Smooth muscle cell (in vitro differentiated cells): ENCODE measurements at regions not wholly inside any gene's neighbourhood (a gene's known extent, or its start where the extent isn't known, plus 50 kb on each side); places are given as distances from the start of the nearest gene placed in this dataset.

Source experiments
- DNase-seq: peaks from one replicate; lab custom pipeline; 2025; ENCODE audit not compliant: unreplicated experiment; lab: John Stamatoyannopoulos, UW
- H2AFZ ChIP-seq: fragments of 200-600 bp; sonication (generic); 2 replicates; pipeline ENCODE4 v1.6.0; 2016; ENCODE audit warnings: antibody characterized with exemption, low read depth, mild to moderate bottlenecking
- H3F3A ChIP-seq: fragments of 200-600 bp; sonication (generic); 2 replicates; pipeline ENCODE4 v1.6.0; 2017; ENCODE audit warnings: antibody characterized with exemption, low read depth
- H3K27ac ChIP-seq: fragments of 200-600 bp; sonication (generic); 2 replicates; pipeline ENCODE4 v1.5.1; 2016; ENCODE audit warnings: low read depth, mild to moderate bottlenecking
- H3K27me3 ChIP-seq: fragments of 200-600 bp; sonication (generic); 2 replicates; pipeline ENCODE4 v1.6.1; 2016; ENCODE audit warnings: low read depth, mild to moderate bottlenecking
- H3K36me3 ChIP-seq: fragments of 200-600 bp; sonication (generic); 2 replicates; pipeline ENCODE4 v1.5.1; 2016; ENCODE audit warnings: low read depth
- H3K4me1 ChIP-seq: fragments of 200-600 bp; sonication (generic); 2 replicates; pipeline ENCODE4 v1.5.1; 2016; ENCODE audit warnings: low read depth
- H3K4me2 ChIP-seq: fragments of 200-600 bp; sonication (generic); 2 replicates; pipeline ENCODE4 v1.6.0; 2016; ENCODE audit warnings: mild to moderate bottlenecking
- H3K4me3 ChIP-seq: fragments of 200-600 bp; sonication (generic); 2 replicates; pipeline ENCODE4 v1.5.1; 2016; ENCODE audit warnings: mild to moderate bottlenecking
- H3K79me2 ChIP-seq: fragments of 200-600 bp; sonication (generic); 2 replicates; pipeline ENCODE4 v1.6.0; 2016; ENCODE audit warnings: low read depth, mild to moderate bottlenecking
- H3K9ac ChIP-seq: fragments of 200-600 bp; sonication (generic); 2 replicates; pipeline ENCODE4 v1.6.0; 2016; ENCODE audit warnings: low read depth
- H3K9me3 ChIP-seq: fragments of 200-600 bp; sonication (generic); replicated peaks from 2 replicates; pipeline ENCODE4 v1.5.1; 2016; ENCODE audit warnings: low read depth
- H4K20me1 ChIP-seq: fragments of 200-600 bp; sonication (generic); 2 replicates; pipeline ENCODE4 v1.6.0; 2016; ENCODE audit warnings: low read depth
- CTCF ChIP-seq: fragments of 200-600 bp; sonication (generic); IDR thresholded peaks from 2 replicates; pipeline ENCODE4 v1.5.1; 2017; ENCODE audit warnings: borderline replicate concordance, mild to moderate bottlenecking, antibody characterized with exemption; ENCODE audit not compliant: insufficient read depth, poor library complexity, severe bottlenecking
- WGBS: methylation state at CpG from one replicate; pipeline ENCODE4 v1.1.7; 2016; ENCODE audit warnings: low lambda C conversion rate; 5-methylcytosine and 5-hydroxymethylcytosine counted together

- H3K4me2 ChIP-seq, result no peak overlapping the region
- H3K9me3 ChIP-seq, result no peaks in the 10 kb centered on the region
- WGBS, result 94% methylated on average over 4 of the region's 4 CpGs
- no peaks in the 10 kb centered on the region for H3F3A ChIP-seq
- TF ChIP-seq CTCF, result no peak
- no peak for DNase-seq
- no peak overlapping the region for H3K4me3 ChIP-seq
- no peak overlapping the region for H3K9ac ChIP-seq
- H3K27ac ChIP-seq, result no peak overlapping the region
- no peaks in the 10 kb centered on the region for H3K27me3 ChIP-seq
- H3K4me1 ChIP-seq, result no peaks in the 10 kb centered on the region
- H2AFZ ChIP-seq, result no peak overlapping the region
- H3K36me3 ChIP-seq, result no peaks in the 10 kb centered on the region
- H3K79me2 ChIP-seq, result no peaks in the 10 kb centered on the region
- H4K20me1 ChIP-seq, result no peaks in the 10 kb centered on the region
Observed at GRCh38 chr2:181832015-181832414, 59.5 kb upstream of the ITPRID2 start.

- DNase-seq, result no peak
- Histone ChIP-seq H4K20me1 (no peaks in the 10 kb centered on the region), H3K36me3 (no peaks in the 10 kb centered on the region), H3K9me3 (no peaks in the 10 kb centered on the region), H3K4me1 (peaks cover 7% of the 10 kb centered on the region), H3K4me2 (no peak overlapping the region), H3K79me2 (no peaks in the 10 kb centered on the region), H3K27me3 (no peaks in the 10 kb centered on the region), H3K27ac (no peak overlapping the region), H3K4me3 (no peak overlapping the region), H2AFZ (no peak overlapping the region), H3K9ac (no peak overlapping the region), H3F3A (no peaks in the 10 kb centered on the region)
- WGBS, result 95% methylated on average over 2 of the region's 2 CpGs
- no peak for TF ChIP-seq CTCF
Observed at GRCh38 chr2:181836583-181836982, 54.9 kb upstream of the ITPRID2 start.

- 85% methylated on average over 2 of the region's 2 CpGs for WGBS
- DNase-seq, result no peak
- Histone ChIP-seq H3K79me2 (no peaks in the 10 kb centered on the region), H3F3A (no peaks in the 10 kb centered on the region), H3K27me3 (no peaks in the 10 kb centered on the region), H3K4me2 (no peak overlapping the region), H3K9me3 (no peaks in the 10 kb centered on the region), H3K4me1 (peaks cover 7% of the 10 kb centered on the region), H3K27ac (no peak overlapping the region), H3K36me3 (no peaks in the 10 kb centered on the region), H3K4me3 (no peak overlapping the region), H4K20me1 (no peaks in the 10 kb centered on the region), H3K9ac (no peak overlapping the region), H2AFZ (no peak overlapping the region)
- TF ChIP-seq CTCF, result no peak
Observed at GRCh38 chr2:181837563-181837962, 54.0 kb upstream of the ITPRID2 start.

- TF ChIP-seq CTCF, result no peak
- H4K20me1 ChIP-seq, result no peaks in the 10 kb centered on the region
- 91% methylated on average over 1 of the region's 1 CpG for WGBS
- H3K4me3 ChIP-seq, result no peak overlapping the region
- no peaks in the 10 kb centered on the region for H3K79me2 ChIP-seq
- H3K27me3 ChIP-seq, result no peaks in the 10 kb centered on the region
- H3K27ac ChIP-seq, result no peak overlapping the region
- H3K36me3 ChIP-seq, result no peaks in the 10 kb centered on the region
- H3K4me2 ChIP-seq, result no peak overlapping the region
- H3K9ac ChIP-seq, result no peak overlapping the region
- DNase-seq, result no peak
- no peaks in the 10 kb centered on the region for H3K9me3 ChIP-seq
- no peak overlapping the region for H2AFZ ChIP-seq
- H3K4me1 ChIP-seq, result peaks cover 7% of the 10 kb centered on the region
- H3F3A ChIP-seq, result no peaks in the 10 kb centered on the region
Observed at GRCh38 chr2:181839811-181840210, 51.7 kb upstream of the ITPRID2 start.
